PC-9 (cell line): ENCODE measurements at regions not wholly inside any gene's neighbourhood (a gene's known extent, or its start where the extent isn't known, plus 50 kb on each side); places are given as distances from the start of the nearest gene placed in this dataset.

ENCODE experiments used
- EZH2 ChIP-seq: fragments of 200-600 bp; sonication (generic); IDR thresholded peaks from 2 replicates; pipeline ENCODE4 v1.8.0; 2017; ENCODE audit warnings: antibody characterized with exemption, low read depth
- TF ChIP-seq, protein P1 (sequence below): fragments of 200-600 bp; sonication (generic); conservative IDR thresholded peaks from 2 replicates; pipeline ENCODE4 v1.6.1; 2017; ENCODE audit warnings: mixed run types, antibody characterized with exemption, mild to moderate bottlenecking, moderate library complexity

DNA sequence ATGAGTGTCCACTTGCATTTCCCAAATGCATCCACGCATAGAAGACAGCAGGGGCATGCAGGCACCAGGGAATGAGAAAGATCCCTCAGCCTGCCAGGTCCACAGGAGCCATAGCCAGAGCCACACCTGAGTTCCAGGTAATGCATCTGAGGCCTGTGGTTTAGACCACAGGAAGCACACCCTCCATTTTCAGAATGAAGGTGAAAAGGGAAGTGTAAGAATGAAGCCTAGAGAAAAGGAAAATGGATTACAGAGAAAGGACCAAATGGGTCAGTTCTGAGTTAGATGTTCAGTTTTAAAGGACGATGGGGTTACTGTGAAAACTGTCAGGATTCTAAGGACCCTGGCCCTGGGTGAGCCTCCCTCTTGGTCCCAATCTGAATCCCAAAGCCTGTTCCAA, 1283.2 kb downstream of the TMEM121 start:
- TF ChIP-seq, protein P1, sequence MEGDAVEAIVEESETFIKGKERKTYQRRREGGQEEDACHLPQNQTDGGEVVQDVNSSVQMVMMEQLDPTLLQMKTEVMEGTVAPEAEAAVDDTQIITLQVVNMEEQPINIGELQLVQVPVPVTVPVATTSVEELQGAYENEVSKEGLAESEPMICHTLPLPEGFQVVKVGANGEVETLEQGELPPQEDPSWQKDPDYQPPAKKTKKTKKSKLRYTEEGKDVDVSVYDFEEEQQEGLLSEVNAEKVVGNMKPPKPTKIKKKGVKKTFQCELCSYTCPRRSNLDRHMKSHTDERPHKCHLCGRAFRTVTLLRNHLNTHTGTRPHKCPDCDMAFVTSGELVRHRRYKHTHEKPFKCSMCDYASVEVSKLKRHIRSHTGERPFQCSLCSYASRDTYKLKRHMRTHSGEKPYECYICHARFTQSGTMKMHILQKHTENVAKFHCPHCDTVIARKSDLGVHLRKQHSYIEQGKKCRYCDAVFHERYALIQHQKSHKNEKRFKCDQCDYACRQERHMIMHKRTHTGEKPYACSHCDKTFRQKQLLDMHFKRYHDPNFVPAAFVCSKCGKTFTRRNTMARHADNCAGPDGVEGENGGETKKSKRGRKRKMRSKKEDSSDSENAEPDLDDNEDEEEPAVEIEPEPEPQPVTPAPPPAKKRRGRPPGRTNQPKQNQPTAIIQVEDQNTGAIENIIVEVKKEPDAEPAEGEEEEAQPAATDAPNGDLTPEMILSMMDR = no peak
- no peak for TF ChIP-seq EZH2
